ENCODE measurements at regions not wholly inside any gene's neighbourhood (a gene's known extent, or its start where the extent isn't known, plus 50 kb on each side); places are given as distances from the start of the nearest gene placed in this dataset.

DNA sequence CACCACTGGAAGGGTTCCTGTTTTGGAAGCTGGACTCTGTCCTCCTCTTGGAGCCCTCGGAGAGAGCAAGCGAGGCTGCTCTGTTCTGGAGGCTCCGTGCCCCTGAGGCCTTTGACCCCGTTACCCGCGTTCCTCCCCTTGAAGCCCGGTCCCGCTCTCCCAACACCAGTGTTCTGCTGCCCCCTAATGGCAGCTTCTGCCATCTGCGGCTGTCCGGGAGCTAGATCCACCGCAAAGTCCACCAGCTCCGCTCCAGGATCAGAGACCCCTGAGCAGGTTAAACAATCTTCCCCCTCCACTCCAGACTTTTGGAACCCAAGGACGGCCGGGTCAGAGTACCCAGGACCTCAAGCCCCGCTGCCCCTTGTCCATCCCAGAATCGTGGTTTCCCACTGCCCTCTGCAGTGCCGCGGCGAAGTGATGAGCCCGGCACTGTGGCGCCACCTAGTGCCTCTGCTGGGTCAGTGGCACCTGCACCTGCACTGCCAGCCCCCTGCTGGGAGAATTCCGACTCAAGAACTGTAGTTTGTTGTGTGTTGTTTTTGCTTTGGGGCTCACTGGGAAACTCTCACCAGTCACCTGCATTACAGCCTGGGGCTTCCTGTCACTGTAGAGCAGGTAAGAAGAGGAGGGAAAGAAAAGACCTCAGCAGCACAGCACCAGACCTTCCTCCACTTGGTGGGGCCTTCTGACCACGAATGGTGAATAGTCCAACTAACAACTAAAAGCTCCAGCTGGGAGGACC lies 63.5 kb upstream of the NFASC start (continued):
- TF ChIP-seq, protein P1, sequence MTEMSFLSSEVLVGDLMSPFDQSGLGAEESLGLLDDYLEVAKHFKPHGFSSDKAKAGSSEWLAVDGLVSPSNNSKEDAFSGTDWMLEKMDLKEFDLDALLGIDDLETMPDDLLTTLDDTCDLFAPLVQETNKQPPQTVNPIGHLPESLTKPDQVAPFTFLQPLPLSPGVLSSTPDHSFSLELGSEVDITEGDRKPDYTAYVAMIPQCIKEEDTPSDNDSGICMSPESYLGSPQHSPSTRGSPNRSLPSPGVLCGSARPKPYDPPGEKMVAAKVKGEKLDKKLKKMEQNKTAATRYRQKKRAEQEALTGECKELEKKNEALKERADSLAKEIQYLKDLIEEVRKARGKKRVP (CRISPR knock-in tag; IDR thresholded peaks at IDR 0.05), result no peak
- TF ChIP-seq, protein P2, sequence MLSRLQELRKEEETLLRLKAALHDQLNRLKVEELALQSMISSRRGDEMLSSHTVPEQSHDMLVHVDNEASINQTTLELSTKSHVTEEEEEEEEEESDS (CRISPR knock-in tag; IDR thresholded peaks at IDR 0.05), result no peak
- peak in 1 of 2 experiments; percentile 74; a peak in 1 of 4 replicates for TF ChIP-seq ARNT (IDR thresholded peaks at IDR 0.05)
- TF ChIP-seq, protein P3, sequence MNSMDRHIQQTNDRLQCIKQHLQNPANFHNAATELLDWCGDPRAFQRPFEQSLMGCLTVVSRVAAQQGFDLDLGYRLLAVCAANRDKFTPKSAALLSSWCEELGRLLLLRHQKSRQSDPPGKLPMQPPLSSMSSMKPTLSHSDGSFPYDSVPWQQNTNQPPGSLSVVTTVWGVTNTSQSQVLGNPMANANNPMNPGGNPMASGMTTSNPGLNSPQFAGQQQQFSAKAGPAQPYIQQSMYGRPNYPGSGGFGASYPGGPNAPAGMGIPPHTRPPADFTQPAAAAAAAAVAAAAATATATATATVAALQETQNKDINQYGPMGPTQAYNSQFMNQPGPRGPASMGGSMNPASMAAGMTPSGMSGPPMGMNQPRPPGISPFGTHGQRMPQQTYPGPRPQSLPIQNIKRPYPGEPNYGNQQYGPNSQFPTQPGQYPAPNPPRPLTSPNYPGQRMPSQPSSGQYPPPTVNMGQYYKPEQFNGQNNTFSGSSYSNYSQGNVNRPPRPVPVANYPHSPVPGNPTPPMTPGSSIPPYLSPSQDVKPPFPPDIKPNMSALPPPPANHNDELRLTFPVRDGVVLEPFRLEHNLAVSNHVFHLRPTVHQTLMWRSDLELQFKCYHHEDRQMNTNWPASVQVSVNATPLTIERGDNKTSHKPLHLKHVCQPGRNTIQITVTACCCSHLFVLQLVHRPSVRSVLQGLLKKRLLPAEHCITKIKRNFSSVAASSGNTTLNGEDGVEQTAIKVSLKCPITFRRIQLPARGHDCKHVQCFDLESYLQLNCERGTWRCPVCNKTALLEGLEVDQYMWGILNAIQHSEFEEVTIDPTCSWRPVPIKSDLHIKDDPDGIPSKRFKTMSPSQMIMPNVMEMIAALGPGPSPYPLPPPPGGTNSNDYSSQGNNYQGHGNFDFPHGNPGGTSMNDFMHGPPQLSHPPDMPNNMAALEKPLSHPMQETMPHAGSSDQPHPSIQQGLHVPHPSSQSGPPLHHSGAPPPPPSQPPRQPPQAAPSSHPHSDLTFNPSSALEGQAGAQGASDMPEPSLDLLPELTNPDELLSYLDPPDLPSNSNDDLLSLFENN (IDR thresholded peaks at IDR 0.05; ENCODE audit: low read depth in 2 of 2, low read length in 2 of 2), result no peak
- no peak for TF ChIP-seq ZNF134 (CRISPR knock-in tag; conservative IDR thresholded peaks at IDR 0.05)
- TF ChIP-seq JUND (IDR thresholded peaks at IDR 0.05; ENCODE audit: borderline replicate concordance, low read depth, low read length), result no peak; the same call in 1 of the 2 replicates
- TF ChIP-seq JUND (tag; IDR thresholded peaks at IDR 0.05; ENCODE audit: borderline replicate concordance, low read depth, low read length), result peak; percentile 35; the same call in 1 of the 3 replicates
- no peak for TF ChIP-seq HNRNPL (IDR thresholded peaks at IDR 0.05; ENCODE audit: low read depth, low read length)
- TF ChIP-seq, protein P4, sequence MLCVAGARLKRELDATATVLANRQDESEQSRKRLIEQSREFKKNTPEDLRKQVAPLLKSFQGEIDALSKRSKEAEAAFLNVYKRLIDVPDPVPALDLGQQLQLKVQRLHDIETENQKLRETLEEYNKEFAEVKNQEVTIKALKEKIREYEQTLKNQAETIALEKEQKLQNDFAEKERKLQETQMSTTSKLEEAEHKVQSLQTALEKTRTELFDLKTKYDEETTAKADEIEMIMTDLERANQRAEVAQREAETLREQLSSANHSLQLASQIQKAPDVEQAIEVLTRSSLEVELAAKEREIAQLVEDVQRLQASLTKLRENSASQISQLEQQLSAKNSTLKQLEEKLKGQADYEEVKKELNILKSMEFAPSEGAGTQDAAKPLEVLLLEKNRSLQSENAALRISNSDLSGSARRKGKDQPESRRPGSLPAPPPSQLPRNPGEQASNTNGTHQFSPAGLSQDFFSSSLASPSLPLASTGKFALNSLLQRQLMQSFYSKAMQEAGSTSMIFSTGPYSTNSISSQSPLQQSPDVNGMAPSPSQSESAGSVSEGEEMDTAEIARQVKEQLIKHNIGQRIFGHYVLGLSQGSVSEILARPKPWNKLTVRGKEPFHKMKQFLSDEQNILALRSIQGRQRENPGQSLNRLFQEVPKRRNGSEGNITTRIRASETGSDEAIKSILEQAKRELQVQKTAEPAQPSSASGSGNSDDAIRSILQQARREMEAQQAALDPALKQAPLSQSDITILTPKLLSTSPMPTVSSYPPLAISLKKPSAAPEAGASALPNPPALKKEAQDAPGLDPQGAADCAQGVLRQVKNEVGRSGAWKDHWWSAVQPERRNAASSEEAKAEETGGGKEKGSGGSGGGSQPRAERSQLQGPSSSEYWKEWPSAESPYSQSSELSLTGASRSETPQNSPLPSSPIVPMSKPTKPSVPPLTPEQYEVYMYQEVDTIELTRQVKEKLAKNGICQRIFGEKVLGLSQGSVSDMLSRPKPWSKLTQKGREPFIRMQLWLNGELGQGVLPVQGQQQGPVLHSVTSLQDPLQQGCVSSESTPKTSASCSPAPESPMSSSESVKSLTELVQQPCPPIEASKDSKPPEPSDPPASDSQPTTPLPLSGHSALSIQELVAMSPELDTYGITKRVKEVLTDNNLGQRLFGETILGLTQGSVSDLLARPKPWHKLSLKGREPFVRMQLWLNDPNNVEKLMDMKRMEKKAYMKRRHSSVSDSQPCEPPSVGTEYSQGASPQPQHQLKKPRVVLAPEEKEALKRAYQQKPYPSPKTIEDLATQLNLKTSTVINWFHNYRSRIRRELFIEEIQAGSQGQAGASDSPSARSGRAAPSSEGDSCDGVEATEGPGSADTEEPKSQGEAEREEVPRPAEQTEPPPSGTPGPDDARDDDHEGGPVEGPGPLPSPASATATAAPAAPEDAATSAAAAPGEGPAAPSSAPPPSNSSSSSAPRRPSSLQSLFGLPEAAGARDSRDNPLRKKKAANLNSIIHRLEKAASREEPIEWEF (CRISPR knock-in tag; IDR thresholded peaks at IDR 0.05), result no peak
- TF ChIP-seq BRCA1 (IDR thresholded peaks at IDR 0.05), result no peak
- no peak for TF ChIP-seq BRCA1 (CRISPR knock-in tag; IDR thresholded peaks at IDR 0.05)
- no peak for TF ChIP-seq ZNF253 (CRISPR knock-in tag; conservative IDR thresholded peaks at IDR 0.05)
- no peak for TF ChIP-seq MAFG (tag; conservative IDR thresholded peaks at IDR 0.05)
- TF ChIP-seq ZNF551 (CRISPR knock-in tag; IDR thresholded peaks at IDR 0.05), result no peak
- no peak for TF ChIP-seq NELFE (IDR thresholded peaks at IDR 0.05; ENCODE audit: insufficient read depth, insufficient read length)
- no peak for TF ChIP-seq ZNF408 (CRISPR knock-in tag; IDR thresholded peaks at IDR 0.05; ENCODE audit: low read depth)
- TF ChIP-seq ZNF354B (CRISPR knock-in tag; IDR thresholded peaks at IDR 0.05), result no peak
- TF ChIP-seq CHD1 (IDR thresholded peaks at IDR 0.05; ENCODE audit: low read length), result no peak
- TF ChIP-seq CTBP1 (IDR thresholded peaks at IDR 0.05; ENCODE audit: borderline replicate concordance), result peak; percentile 97
- peak; percentile 38 for TF ChIP-seq TBP (optimal IDR thresholded peaks at IDR 0.05; ENCODE audit: low read depth, low read length)
- TF ChIP-seq ZEB2 (IDR thresholded peaks at IDR 0.05), result no peak; the same call in 1 of the 2 replicates
